ENCODE measurements at regions not wholly inside any gene's neighbourhood (a gene's known extent, or its start where the extent isn't known, plus 50 kb on each side); places are given as distances from the start of the nearest gene placed in this dataset.
"Not testable (repeated sequence)": the region's sequence is repeated elsewhere in the genome, so short reads cannot be mapped to it uniquely, and the experiment has no call there.

GRCh38 chr7:131057794-131058070 is 269.9 kb upstream of the MKLN1 start:
- no peak for FAIRE-seq

GRCh38 chr7:131058561-131059288 is 269.0 kb upstream of the MKLN1 start:
- not testable (repeated sequence) for FAIRE-seq

- FAIRE-seq: not testable (repeated sequence)
These were observed 268.3 kb upstream of the MKLN1 start for GRCh38 chr7:131059401-131059800.

- no peak for FAIRE-seq
These were observed 266.5 kb upstream of the MKLN1 start for GRCh38 chr7:131061158-131061557.

- FAIRE-seq: no peak
These were observed 265.9 kb upstream of the MKLN1 start for GRCh38 chr7:131061818-131062217.

- no peak for FAIRE-seq
These were observed 261.0 kb upstream of the MKLN1 start for GRCh38 chr7:131066635-131067034.

- FAIRE-seq: no peak
These were observed 260.5 kb upstream of the MKLN1 start for GRCh38 chr7:131067220-131067619.

GRCh38 chr7:131068604-131069021 is 259.1 kb upstream of the MKLN1 start:
- no peak for FAIRE-seq

GRCh38 chr7:131071786-131072504 is 255.7 kb upstream of the MKLN1 start:
- peak; percentile 97 for FAIRE-seq

GRCh38 chr7:131072505-131073091 is 255.1 kb upstream of the MKLN1 start:
- FAIRE-seq: no peak

- no peak for FAIRE-seq
These were observed 253.6 kb upstream of the MKLN1 start for GRCh38 chr7:131074043-131074442.

GRCh38 chr7:131074585-131074984 is 253.1 kb upstream of the MKLN1 start:
- FAIRE-seq: no peak

- no peak for FAIRE-seq
These were observed 252.3 kb upstream of the MKLN1 start for GRCh38 chr7:131075406-131075805.

- FAIRE-seq: no peak
These were observed 251.6 kb upstream of the MKLN1 start for GRCh38 chr7:131076032-131076431.

GRCh38 chr7:131076711-131077181 is 250.9 kb upstream of the MKLN1 start:
- no peak for FAIRE-seq

GRCh38 chr7:131077735-131078134 is 249.9 kb upstream of the MKLN1 start:
- no peak for FAIRE-seq

GRCh38 chr7:131080754-131081153 is 246.9 kb upstream of the MKLN1 start:
- no peak for FAIRE-seq

- no peak for FAIRE-seq
These were observed 246.4 kb upstream of the MKLN1 start for GRCh38 chr7:131081308-131081707.

- no peak for FAIRE-seq
These were observed 243.9 kb upstream of the MKLN1 start for GRCh38 chr7:131083781-131084180.

- FAIRE-seq: not testable (repeated sequence)
These were observed 243.3 kb upstream of the MKLN1 start for GRCh38 chr7:131084336-131084735.

- no peak for FAIRE-seq
These were observed 239.7 kb upstream of the MKLN1 start for GRCh38 chr7:131087756-131088658.

GRCh38 chr7:131090188-131090587 is 237.5 kb upstream of the MKLN1 start:
- FAIRE-seq: no peak
